GM12878 (cell line): ENCODE measurements at regions not wholly inside any gene's neighbourhood (a gene's known extent, or its start where the extent isn't known, plus 50 kb on each side); places are given as distances from the start of the nearest gene placed in this dataset.

Experiments used
- ATAC-seq: fragments of 200-7000 bp; cut with Tn5 transposase; 3 replicates; pipeline ENCODE4 v1.9.1; 2020; ENCODE audit warnings: mild to moderate bottlenecking, moderate library complexity
- BruUV-seq: library from RNA; stranded (reverse); fragments of 400-500 nt; replicated peaks from 2 replicates; lab custom pipeline; 2021; lab: Mats Ljungman, UMichigan
- CTCF ChIA-PET: fragments of 300-600 bp; sonication (Branson Sonifier 250); formaldehyde crosslinking; extraction: SDS; loops from one replicate; lab custom pipeline; 2021; ENCODE audit warnings: inconsistent platforms; lab: Yijun Ruan, JAX
- POLR2A ChIA-PET: fragments of 350-600 bp; formaldehyde crosslinking; extraction: SDS; loops from one replicate; lab custom pipeline; 2021; ENCODE audit warnings: inconsistent platforms; lab: Charles Lee
- RAD21 ChIA-PET: fragments of 300-600 bp; sonication (Branson Sonifier 250); formaldehyde crosslinking; loops from one replicate; lab custom pipeline; 2023; ENCODE audit warnings: antibody characterized with exemption; ENCODE audit not compliant: unreplicated experiment; lab: Charles Lee
- SMC1A ChIA-PET: fragments of 300-600 bp; sonication (Branson Sonifier 250); formaldehyde crosslinking; loops from one replicate; lab custom pipeline; 2023; ENCODE audit not compliant: unreplicated experiment, uncharacterized antibody; lab: Charles Lee
- DNase-seq: peaks from one replicate; pipeline ENCODE4 v3.0.0-alpha.2; 2011; ENCODE audit warnings: low read depth, low spot score
- FAIRE-seq: peaks from 3 replicates; lab custom pipeline; 2011; peaks lifted over from hg19 to GRCh38; lab: Jason Lieb, UNC
- H2AFZ ChIP-seq: 2 replicates; pipeline ENCODE4 v1.6.0; 2011; ENCODE audit warnings: low read depth, low read length, control low read depth; ENCODE audit not compliant: control insufficient read depth
- H3K27ac ChIP-seq: 2 replicates; pipeline ENCODE4 v1.5.1; 2011; ENCODE audit warnings: control low read depth; ENCODE audit not compliant: control insufficient read depth, insufficient read depth
- H3K27me3 ChIP-seq, 2 experiments: replicated peaks in 1 of 2; 2 replicates each; pipeline versions ENCODE4 v1.6.0 to v1.6.1; 2011; ENCODE audit warnings: low read length in 1 of 2; ENCODE audit not compliant: control insufficient read depth in 2 of 2, insufficient read depth in 2 of 2
- H3K36me3 ChIP-seq, 2 experiments: 2 replicates each; pipeline ENCODE4 v1.5.1; 2011; ENCODE audit warnings: low read length in 1 of 2; ENCODE audit not compliant: control insufficient read depth in 2 of 2, insufficient read depth in 2 of 2
- H3K4me1 ChIP-seq: 2 replicates; pipeline ENCODE4 v1.6.1; 2011; ENCODE audit warnings: mild to moderate bottlenecking, low read length, moderate library complexity, mixed read lengths; ENCODE audit not compliant: control insufficient read depth, insufficient read depth
- H3K4me2 ChIP-seq: 2 replicates; pipeline ENCODE4 v1.6.0; 2011; ENCODE audit warnings: control low read depth; ENCODE audit not compliant: control insufficient read depth, insufficient read depth
- H3K4me3 ChIP-seq: fragments of 200-600 bp; sonication (generic); 2 replicates; pipeline ENCODE4 v1.5.1; 2016
- H3K79me2 ChIP-seq: 2 replicates; pipeline ENCODE4 v1.6.0; 2011; ENCODE audit warnings: low read length; ENCODE audit not compliant: control insufficient read depth, insufficient read depth
- H3K9ac ChIP-seq: 2 replicates; pipeline ENCODE4 v1.8.0; 2011; ENCODE audit warnings: low read length, control low read depth, mixed read lengths; ENCODE audit not compliant: control insufficient read depth, insufficient read depth
- H3K9me3 ChIP-seq: replicated peaks from 3 replicates; pipeline ENCODE4 v1.5.1; 2011; ENCODE audit warnings: mild to moderate bottlenecking, low read length; ENCODE audit not compliant: control insufficient read depth, insufficient read depth
- H4K20me1 ChIP-seq: 2 replicates; pipeline ENCODE4 v1.6.0; 2011; ENCODE audit not compliant: control insufficient read depth, insufficient read depth
- BACH1 ChIP-seq: fragments of 450-650 bp; IDR thresholded peaks from 2 replicates; pipeline ENCODE4 v1.6.1; 2017; ENCODE audit warnings: mild to moderate bottlenecking, borderline replicate concordance
- CEBPB ChIP-seq, 2 experiments: fragments of 150-350 bp in 1 of 2; IDR thresholded peaks; 2 replicates each; pipeline ENCODE4 v1.6.1; 2012 to 2014; ENCODE audit warnings: low read depth in 2 of 2, low read length in 2 of 2, borderline replicate concordance in 1 of 2, inconsistent platforms in 1 of 2
- WGBS: methylation state at CpG from one replicate; pipeline ENCODE4 v1.1.6; 2016; ENCODE audit warnings: low lambda C conversion rate; ENCODE audit not compliant: insufficient replicate concordance, insufficient coverage; ENCODE audit errors: missing lambda C conversion rate; 5-methylcytosine and 5-hydroxymethylcytosine counted together
- in situ Hi-C: fragments of 300-500 bp; cut with MboI; formaldehyde crosslinking; loops from 9 replicates; pipeline ENCODE4 v1.14.3; 2018; ENCODE audit warnings: mixed read lengths
- intact Hi-C: fragments of 100-400 bp; cut with micrococcal nuclease; formaldehyde crosslinking; loops from one replicate; pipeline ENCODE4 v1.14.2; 2022; ENCODE audit not compliant: unreplicated experiment
- TF ChIP-seq, protein P1 (sequence below): IDR thresholded peaks from 2 replicates; pipeline ENCODE4 v1.6.1; 2012; ENCODE audit warnings: improper control_type of control experiment, low read depth, low read length; ENCODE audit not compliant: insufficient replicate concordance

- no peak overlapping the region for H3K4me2 ChIP-seq
- no peak overlapping the region for H3K4me3 ChIP-seq
- TF ChIP-seq, protein P1, sequence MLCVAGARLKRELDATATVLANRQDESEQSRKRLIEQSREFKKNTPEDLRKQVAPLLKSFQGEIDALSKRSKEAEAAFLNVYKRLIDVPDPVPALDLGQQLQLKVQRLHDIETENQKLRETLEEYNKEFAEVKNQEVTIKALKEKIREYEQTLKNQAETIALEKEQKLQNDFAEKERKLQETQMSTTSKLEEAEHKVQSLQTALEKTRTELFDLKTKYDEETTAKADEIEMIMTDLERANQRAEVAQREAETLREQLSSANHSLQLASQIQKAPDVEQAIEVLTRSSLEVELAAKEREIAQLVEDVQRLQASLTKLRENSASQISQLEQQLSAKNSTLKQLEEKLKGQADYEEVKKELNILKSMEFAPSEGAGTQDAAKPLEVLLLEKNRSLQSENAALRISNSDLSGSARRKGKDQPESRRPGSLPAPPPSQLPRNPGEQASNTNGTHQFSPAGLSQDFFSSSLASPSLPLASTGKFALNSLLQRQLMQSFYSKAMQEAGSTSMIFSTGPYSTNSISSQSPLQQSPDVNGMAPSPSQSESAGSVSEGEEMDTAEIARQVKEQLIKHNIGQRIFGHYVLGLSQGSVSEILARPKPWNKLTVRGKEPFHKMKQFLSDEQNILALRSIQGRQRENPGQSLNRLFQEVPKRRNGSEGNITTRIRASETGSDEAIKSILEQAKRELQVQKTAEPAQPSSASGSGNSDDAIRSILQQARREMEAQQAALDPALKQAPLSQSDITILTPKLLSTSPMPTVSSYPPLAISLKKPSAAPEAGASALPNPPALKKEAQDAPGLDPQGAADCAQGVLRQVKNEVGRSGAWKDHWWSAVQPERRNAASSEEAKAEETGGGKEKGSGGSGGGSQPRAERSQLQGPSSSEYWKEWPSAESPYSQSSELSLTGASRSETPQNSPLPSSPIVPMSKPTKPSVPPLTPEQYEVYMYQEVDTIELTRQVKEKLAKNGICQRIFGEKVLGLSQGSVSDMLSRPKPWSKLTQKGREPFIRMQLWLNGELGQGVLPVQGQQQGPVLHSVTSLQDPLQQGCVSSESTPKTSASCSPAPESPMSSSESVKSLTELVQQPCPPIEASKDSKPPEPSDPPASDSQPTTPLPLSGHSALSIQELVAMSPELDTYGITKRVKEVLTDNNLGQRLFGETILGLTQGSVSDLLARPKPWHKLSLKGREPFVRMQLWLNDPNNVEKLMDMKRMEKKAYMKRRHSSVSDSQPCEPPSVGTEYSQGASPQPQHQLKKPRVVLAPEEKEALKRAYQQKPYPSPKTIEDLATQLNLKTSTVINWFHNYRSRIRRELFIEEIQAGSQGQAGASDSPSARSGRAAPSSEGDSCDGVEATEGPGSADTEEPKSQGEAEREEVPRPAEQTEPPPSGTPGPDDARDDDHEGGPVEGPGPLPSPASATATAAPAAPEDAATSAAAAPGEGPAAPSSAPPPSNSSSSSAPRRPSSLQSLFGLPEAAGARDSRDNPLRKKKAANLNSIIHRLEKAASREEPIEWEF: no peak
- TF ChIP-seq BACH1 (no peak), CEBPB (IDR thresholded peaks at IDR 0.05; ENCODE audit: borderline replicate concordance in 1 of 2, low read depth in 2 of 2, low read length in 2 of 2) (no peak)
- H3K27ac ChIP-seq: no peak overlapping the region
- no peaks in the 10 kb centered on the region for H3K36me3 ChIP-seq
- H3K9ac ChIP-seq: no peak overlapping the region
- no peak for DNase-seq
- CTCF ChIA-PET: no interaction called here
- in situ Hi-C loops (no loop called here), intact Hi-C loops (no loop called here)
- POLR2A ChIA-PET: interaction anchor here (0.6 kb wide), 1 partner anchor 68 kb away, joined by 3 read pairs; no protein-coding TSS in a partner anchor
- H3K79me2 ChIP-seq: no peaks in the 10 kb centered on the region
- H4K20me1 ChIP-seq: no peaks in the 10 kb centered on the region
- no peak overlapping the region for H2AFZ ChIP-seq
- no peak for ATAC-seq
- no peak for FAIRE-seq
- WGBS: 36% methylated on average over 4 of the region's 4 CpGs
- H3K9me3 ChIP-seq: no peaks in the 10 kb centered on the region
- no TSS peak for BruUV-seq
- SMC1A ChIA-PET: no interaction called here
- no peaks in the 10 kb centered on the region; a peak in 1 of 4 replicates for H3K27me3 ChIP-seq
- no peaks in the 10 kb centered on the region for H3K4me1 ChIP-seq
- RAD21 ChIA-PET: no interaction called here
These were observed 395.2 kb downstream of the TUSC7 start for GRCh38 chr3:117104792-117105191.
